PC-3 (cell line): ENCODE measurements at regions not wholly inside any gene's neighbourhood (a gene's known extent, or its start where the extent isn't known, plus 50 kb on each side); places are given as distances from the start of the nearest gene placed in this dataset.

Source experiments
- ATAC-seq: fragments of 200-7000 bp; cut with Tn5 transposase; 2 replicates; pipeline ENCODE4 v1.9.1; 2020; ENCODE audit warnings: mild to moderate bottlenecking, moderate library complexity
- BruUV-seq: library from RNA; stranded (reverse); fragments of 400-500 nt; replicated peaks from 2 replicates; lab custom pipeline; 2021; lab: Mats Ljungman, UMichigan
- CTCF ChIA-PET: fragments of 300-600 bp; sonication (Branson Sonifier 250); formaldehyde crosslinking; loops from one replicate; lab custom pipeline; 2022; ENCODE audit warnings: antibody characterized with exemption; lab: Charles Lee
- POLR2A ChIA-PET: fragments of 300-600 bp; sonication (Branson Sonifier 250); formaldehyde crosslinking; loops from one replicate; lab custom pipeline; 2022; ENCODE audit warnings: antibody characterized with exemption; ENCODE audit not compliant: unreplicated experiment; lab: Charles Lee
- DNase-seq: peaks from one replicate; pipeline ENCODE4 v3.0.0-alpha.2; 2015
- H2AFZ ChIP-seq: fragments of 300-600 bp; sonication (generic); 2 replicates; pipeline ENCODE4 v1.6.0; 2016; ENCODE audit warnings: antibody characterized with exemption, low read length
- H3F3A ChIP-seq: fragments of 300-600 bp; sonication (generic); one replicate; pipeline ENCODE4 v1.6.0; 2017; ENCODE audit warnings: antibody characterized with exemption, low read length, control low read depth, mild to moderate bottlenecking; ENCODE audit not compliant: unreplicated experiment
- H3K27ac ChIP-seq: fragments of 300-600 bp; sonication (generic); 2 replicates; pipeline ENCODE4 v1.5.1; 2016; ENCODE audit warnings: mild to moderate bottlenecking, low read length
- H3K27me3 ChIP-seq: fragments of 300-600 bp; sonication (generic); 2 replicates; pipeline ENCODE4 v1.6.1; 2016; ENCODE audit warnings: low read length, mixed read lengths
- H3K36me3 ChIP-seq: fragments of 300-600 bp; sonication (generic); 2 replicates; pipeline ENCODE4 v1.6.1; 2016; ENCODE audit warnings: low read depth, mixed run types, low read length, mixed read lengths
- H3K4me1 ChIP-seq: fragments of 300-600 bp; sonication (generic); 2 replicates; pipeline ENCODE4 v1.5.1; 2016; ENCODE audit warnings: low read length; ENCODE audit not compliant: insufficient read depth
- H3K4me2 ChIP-seq: fragments of 300-600 bp; sonication (generic); 2 replicates; pipeline ENCODE4 v1.6.0; 2016; ENCODE audit warnings: low read length
- H3K4me3 ChIP-seq: fragments of 300-600 bp; sonication (generic); 2 replicates; pipeline ENCODE4 v1.5.1; 2016; ENCODE audit warnings: mild to moderate bottlenecking, low read length, mixed read lengths
- H3K79me2 ChIP-seq: fragments of 300-600 bp; sonication (generic); 2 replicates; pipeline ENCODE4 v1.6.1; 2017; ENCODE audit warnings: low read length, mixed read lengths
- H3K9ac ChIP-seq: fragments of 300-600 bp; sonication (generic); 2 replicates; pipeline ENCODE4 v1.6.0; 2016; ENCODE audit warnings: mild to moderate bottlenecking, low read length
- H3K9me2 ChIP-seq: fragments of 300-600 bp; sonication (generic); replicated peaks from 2 replicates; pipeline ENCODE4 v1.6.1; 2016; ENCODE audit warnings: mixed run types, low read length, mixed read lengths
- H3K9me3 ChIP-seq: fragments of 300-600 bp; sonication (generic); 2 replicates; pipeline ENCODE4 v1.6.1; 2016; ENCODE audit warnings: low read length, mixed read lengths
- H4K20me1 ChIP-seq: fragments of 300-600 bp; sonication (generic); 2 replicates; pipeline ENCODE4 v1.6.1; 2016; ENCODE audit warnings: low read length, mixed read lengths
- CTCF ChIP-seq: fragments of 300-600 bp; sonication (generic); conservative IDR thresholded peaks from 2 replicates; pipeline ENCODE4 v1.5.1; 2017; ENCODE audit warnings: antibody characterized with exemption, low read depth, mild to moderate bottlenecking, low read length
- EZH2 ChIP-seq: fragments of 300-600 bp; sonication (generic); IDR thresholded peaks from one replicate; pipeline ENCODE4 v1.6.1; 2017; ENCODE audit warnings: antibody characterized with exemption, mild to moderate bottlenecking, low read length; ENCODE audit not compliant: unreplicated experiment
- EZH2phosphoT487 ChIP-seq: fragments of 300-600 bp; sonication (generic); IDR thresholded peaks from 2 replicates; pipeline ENCODE4 v1.6.1; 2018; ENCODE audit warnings: mild to moderate bottlenecking, antibody characterized with exemption, low read length, borderline replicate concordance
- intact Hi-C: fragments of 100-400 bp; cut with micrococcal nuclease; formaldehyde crosslinking; loops from 2 replicates; pipeline ENCODE4 v1.9.0; 2023

GRCh38 chr5:12910641-12911040 lies 1006.4 kb upstream of the CTNND2 start:
- Histone ChIP-seq H4K20me1 (no peaks in the 10 kb centered on the region), H3K27me3 (no peaks in the 10 kb centered on the region), H3K27ac (no peak overlapping the region), H3K4me1 (no peaks in the 10 kb centered on the region), H3K36me3 (no peaks in the 10 kb centered on the region), H3F3A (no peaks in the 10 kb centered on the region), H3K9ac (no peak overlapping the region), H3K4me2 (no peak overlapping the region), H3K4me3 (no peak overlapping the region), H3K79me2 (no peaks in the 10 kb centered on the region), H3K9me3 (no peaks in the 10 kb centered on the region), H3K9me2 (no peaks in the 10 kb centered on the region), H2AFZ (no peak overlapping the region)
- ATAC-seq (no peak), DNase-seq (no peak)
- intact Hi-C loops, result no loop called here
- CTCF ChIA-PET, result no interaction called here
- POLR2A ChIA-PET, result no interaction called here
- BruUV-seq, result no TSS peak
- no peak for TF ChIP-seq CTCF
- no peak for TF ChIP-seq EZH2phosphoT487
- no peak for TF ChIP-seq EZH2

GRCh38 chr5:12902611-12903010 lies 998.4 kb upstream of the CTNND2 start:
- no peak for ATAC-seq
- Histone ChIP-seq H3F3A (no peaks in the 10 kb centered on the region), H3K9me3 (no peaks in the 10 kb centered on the region), H3K9ac (no peak overlapping the region), H2AFZ (no peak overlapping the region), H3K27ac (no peak overlapping the region), H3K27me3 (no peaks in the 10 kb centered on the region), H3K36me3 (no peaks in the 10 kb centered on the region), H3K4me3 (no peak overlapping the region), H3K79me2 (no peaks in the 10 kb centered on the region), H4K20me1 (no peaks in the 10 kb centered on the region), H3K4me1 (no peaks in the 10 kb centered on the region; the same call in 1 of the 2 replicates), H3K4me2 (no peak overlapping the region), H3K9me2 (no peaks in the 10 kb centered on the region)
- no TSS peak for BruUV-seq
- no peak for TF ChIP-seq EZH2
- no peak for TF ChIP-seq EZH2phosphoT487
- TF ChIP-seq CTCF, result no peak
- ChIA-PET POLR2A (interaction anchor here (0.6 kb wide), 1 partner anchor 16 kb away, joined by 3 read pairs; no protein-coding TSS in a partner anchor), CTCF (no interaction called here)
- intact Hi-C loops, result no loop called here
- no peak for DNase-seq

GRCh38 chr5:12901696-12902095 lies 997.5 kb upstream of the CTNND2 start:
- POLR2A ChIA-PET, result no interaction called here
- ATAC-seq, result peak; percentile 45; the same call in 1 of the 2 replicates
- Histone ChIP-seq H3K27ac (no peak overlapping the region), H2AFZ (no peak overlapping the region), H4K20me1 (no peaks in the 10 kb centered on the region), H3K79me2 (no peaks in the 10 kb centered on the region), H3F3A (no peaks in the 10 kb centered on the region), H3K27me3 (no peaks in the 10 kb centered on the region), H3K4me3 (no peak overlapping the region), H3K9me2 (no peaks in the 10 kb centered on the region), H3K36me3 (no peaks in the 10 kb centered on the region), H3K9me3 (no peaks in the 10 kb centered on the region), H3K4me1 (no peaks in the 10 kb centered on the region; the same call in 1 of the 2 replicates), H3K9ac (no peak overlapping the region), H3K4me2 (no peak overlapping the region)
- intact Hi-C loops, result no loop called here
- no TSS peak for BruUV-seq
- peak; percentile 52 for DNase-seq
- CTCF ChIA-PET, result no interaction called here
- TF ChIP-seq EZH2, result no peak
- TF ChIP-seq EZH2phosphoT487, result no peak
- TF ChIP-seq CTCF, result no peak
